Panc1 (cell line): ENCODE measurements at regions not wholly inside any gene's neighbourhood (a gene's known extent, or its start where the extent isn't known, plus 50 kb on each side); places are given as distances from the start of the nearest gene placed in this dataset.

Experiments used
- CTCF ChIP-seq: fragments of 450-650 bp; IDR thresholded peaks from 2 replicates; pipeline ENCODE4 v1.5.1; 2017; ENCODE audit warnings: mild to moderate bottlenecking
- REST ChIP-seq, 2 experiments: IDR thresholded peaks; 2 replicates each; pipeline ENCODE4 v1.6.1; 2011 to 2012; ENCODE audit warnings: low read depth in 2 of 2, control low read depth in 1 of 2, low read length in 1 of 2, mild to moderate bottlenecking in 1 of 2, moderate library complexity in 1 of 2; ENCODE audit not compliant: insufficient read depth in 1 of 2
- SIN3A ChIP-seq: IDR thresholded peaks from 2 replicates; pipeline ENCODE4 v1.6.1; 2012; ENCODE audit warnings: low read depth, mild to moderate bottlenecking, low read length, moderate library complexity, borderline replicate concordance; ENCODE audit not compliant: insufficient read depth
- TCF7L2 ChIP-seq: IDR thresholded peaks from 2 replicates; pipeline ENCODE4 v1.6.1; 2011; ENCODE audit warnings: mild to moderate bottlenecking, low read depth, low read length, inconsistent platforms

- no peak for TF ChIP-seq CTCF
- no peak for TF ChIP-seq REST (IDR thresholded peaks at IDR 0.05; ENCODE audit: insufficient read depth in 1 of 2, low read depth in 2 of 2, low read length in 1 of 2)
- no peak for TF ChIP-seq SIN3A
- TF ChIP-seq TCF7L2 = no peak
Observed at GRCh38 chr4:124890522-124890921, 178.0 kb upstream of the ANKRD50 start.
